OCI-LY3 (cell line): ENCODE measurements at regions not wholly inside any gene's neighbourhood (a gene's known extent, or its start where the extent isn't known, plus 50 kb on each side); places are given as distances from the start of the nearest gene placed in this dataset.

Source experiments
- CTCF ChIP-seq: fragments of 200-600, 300-600 bp; sonication (generic); IDR thresholded peaks from 2 replicates; pipeline ENCODE4 v1.5.1; 2014; ENCODE audit warnings: antibody characterized with exemption, low read length, low read depth
- EZH2phosphoT487 ChIP-seq: fragments of 200-600 bp; shearing (Covaris generic); IDR thresholded peaks from 2 replicates; pipeline ENCODE4 v1.6.1; 2018; ENCODE audit warnings: antibody characterized with exemption, mixed run types, low read depth

DNA sequence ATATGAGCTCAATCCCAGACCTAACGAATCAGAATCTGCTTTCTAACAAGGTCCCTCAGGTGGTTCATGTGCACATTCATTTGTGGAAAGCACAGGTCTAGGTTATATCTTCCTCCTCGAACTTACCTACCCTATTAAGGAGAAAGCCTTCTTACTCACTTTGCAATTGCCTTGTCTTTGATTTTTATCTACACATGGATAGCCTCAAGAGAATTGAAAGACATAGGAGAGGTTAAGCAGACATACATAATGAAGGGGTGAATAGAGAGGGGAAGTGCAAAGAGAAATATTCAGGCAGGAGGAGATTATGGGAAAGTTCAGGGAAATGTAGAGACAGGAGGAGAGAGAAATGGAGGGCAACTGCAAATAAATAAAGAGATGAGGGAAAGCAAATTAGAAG lies 422.9 kb upstream of the ADAMTS9 start:
- TF ChIP-seq CTCF (no peak), EZH2phosphoT487 (no peak)
